ENCODE measurements at regions not wholly inside any gene's neighbourhood (a gene's known extent, or its start where the extent isn't known, plus 50 kb on each side); places are given as distances from the start of the nearest gene placed in this dataset.
A peak's percentile ranks its signal among the peaks of the same experiment; 100 is the strongest.

GRCh38 chr1:22351768-22352080, 99.9 kb upstream of the ZBTB40 start:
- no peak for DNase-seq (ENCODE audit: low read depth)

- no peak for DNase-seq (ENCODE audit: low read depth)
Measured at GRCh38 chr1:22352355-22352754, 99.3 kb upstream of the ZBTB40 start.

DNA sequence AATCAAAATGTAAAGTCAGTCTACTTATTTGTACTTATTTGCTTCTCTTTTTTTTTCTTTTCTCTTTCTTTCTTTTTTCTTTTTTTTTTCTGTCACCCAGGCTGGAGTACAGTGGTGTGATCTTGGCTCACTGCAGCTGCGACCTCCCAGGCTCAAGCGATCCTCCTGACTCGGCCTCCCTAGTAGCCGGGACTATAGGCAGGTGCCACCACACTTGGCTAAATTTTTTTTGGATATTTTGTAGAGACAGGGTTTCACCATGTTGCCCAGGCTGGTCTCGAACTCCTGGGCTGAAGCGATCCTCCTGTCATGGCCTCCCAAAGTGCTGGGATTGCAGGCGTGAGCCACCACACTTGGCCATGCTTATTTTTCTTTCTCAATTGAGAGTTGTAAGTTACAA, 98.8 kb upstream of the ZBTB40 start:
- no peak for DNase-seq (ENCODE audit: low read depth)

- DNase-seq (ENCODE audit: low read depth), result no peak
Measured at GRCh38 chr1:22359427-22359826, 92.2 kb upstream of the ZBTB40 start.

DNA sequence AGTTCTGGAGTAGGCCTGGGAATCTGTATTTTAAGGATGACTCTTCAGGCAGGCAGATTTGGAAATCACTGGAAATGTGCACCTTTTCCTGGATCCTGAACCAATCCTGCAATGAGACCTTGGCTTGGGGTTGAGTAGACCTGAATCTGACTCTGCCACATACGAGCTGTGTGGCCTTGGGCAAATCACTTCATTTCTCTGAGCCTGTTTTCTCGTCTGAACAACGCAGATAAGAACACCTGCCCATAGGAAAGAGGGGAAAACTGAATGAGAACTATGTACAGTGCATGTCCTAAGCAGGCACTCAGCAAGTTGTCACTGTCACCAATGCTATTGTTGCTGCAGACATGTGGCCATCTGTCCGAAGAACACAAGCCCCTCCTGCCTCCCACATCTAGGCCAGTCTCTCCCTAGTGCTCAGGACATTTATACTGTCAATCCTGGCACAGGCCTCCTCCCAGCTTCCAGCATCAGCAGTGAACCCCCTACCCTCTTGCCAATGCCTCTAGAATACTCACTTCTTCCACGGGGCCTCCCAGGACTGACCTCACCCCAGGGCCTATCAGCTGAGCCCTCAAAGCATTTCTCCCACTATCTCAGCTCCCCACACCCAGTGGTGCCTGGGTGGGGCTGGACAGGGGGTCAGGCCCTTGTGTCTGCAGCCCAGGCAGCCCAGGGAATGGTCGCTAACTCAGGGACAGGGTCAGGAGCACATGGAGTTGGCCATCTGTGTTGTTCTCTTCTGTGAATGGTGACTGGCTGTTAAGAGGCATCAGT, 88.8 kb upstream of the ZBTB40 start:
- no peak for DNase-seq (ENCODE audit: low read depth)

DNA sequence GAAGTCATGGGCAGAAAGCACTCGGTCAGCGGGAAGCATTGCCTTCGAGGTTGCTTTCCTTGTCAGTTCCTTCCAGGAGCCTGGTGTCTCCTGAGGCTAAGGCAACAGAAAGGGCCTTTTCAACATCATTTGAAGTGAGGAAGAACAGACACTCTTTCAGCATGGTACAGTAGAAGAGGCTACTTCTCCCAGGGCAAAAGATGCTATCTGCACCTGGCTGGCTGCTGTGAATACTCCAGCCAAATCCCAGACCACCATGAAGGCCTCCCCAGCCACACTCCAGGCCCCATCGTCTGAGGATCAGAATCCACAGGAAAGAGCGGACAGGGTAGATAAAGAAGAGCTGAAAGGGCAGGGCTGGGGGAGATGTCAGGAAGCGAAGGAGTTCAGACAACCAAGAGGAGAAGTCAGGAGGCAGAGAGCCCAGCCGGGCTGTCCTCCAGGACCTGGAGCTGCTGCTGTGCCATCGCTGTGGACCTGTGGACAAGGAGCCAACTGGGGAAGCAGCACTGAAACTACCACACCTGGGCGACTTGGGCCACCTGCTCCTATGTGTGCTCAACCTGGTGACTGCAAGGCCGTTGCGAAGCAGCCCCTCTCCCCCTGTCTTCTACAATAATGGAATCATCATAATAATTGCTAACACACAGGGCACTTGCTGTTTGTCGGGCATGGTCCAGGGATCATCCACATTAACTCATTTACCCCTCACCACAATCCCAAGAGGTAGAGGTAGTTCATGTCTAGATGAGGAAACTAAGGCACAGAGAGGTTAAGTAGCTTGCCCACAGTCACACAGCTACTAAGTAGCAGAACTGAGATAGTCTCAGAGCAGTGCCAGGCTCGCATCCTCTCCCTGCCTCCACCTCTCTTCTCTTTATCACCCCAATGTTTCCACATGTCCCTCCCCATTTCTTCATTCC, 88.0 kb upstream of the ZBTB40 start:
- no peak for DNase-seq (ENCODE audit: low read depth)

DNA sequence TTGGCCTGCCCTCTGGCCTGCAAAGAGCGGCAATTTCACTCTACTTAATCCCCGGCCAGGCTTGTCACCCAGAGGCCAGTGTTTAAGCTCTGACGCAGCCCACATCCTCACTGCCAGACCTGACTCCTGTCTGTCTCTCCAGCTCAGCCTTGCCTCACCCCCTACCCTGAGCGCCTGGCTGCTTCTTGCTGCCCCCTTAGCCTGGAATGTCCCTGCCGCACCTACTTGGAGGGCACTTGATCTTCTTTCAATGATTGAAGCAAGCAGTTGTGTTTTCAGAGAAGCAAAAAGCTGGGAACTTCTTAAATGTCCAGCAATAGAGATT, 87.4 kb upstream of the ZBTB40 start:
- DNase-seq (ENCODE audit: low read depth), result no peak

DNA sequence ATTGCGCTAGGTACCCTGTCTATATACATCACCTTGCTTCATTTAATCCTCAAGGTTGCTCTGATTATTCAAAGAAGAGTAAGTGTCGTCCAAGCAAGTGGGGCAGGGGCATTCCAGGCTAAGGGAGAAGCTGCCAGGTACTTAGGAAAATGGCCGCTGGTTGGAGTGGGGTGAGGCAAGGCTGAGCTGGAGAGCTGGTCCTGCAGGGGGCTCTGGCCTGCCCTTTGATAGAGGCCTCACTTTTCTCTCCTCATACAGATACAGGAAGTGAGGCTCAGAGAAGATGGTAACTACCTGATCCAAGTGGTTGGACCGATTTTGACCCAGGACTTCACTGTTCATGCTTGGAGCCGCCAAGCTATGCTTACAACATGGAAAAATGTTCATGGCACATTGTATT, 86.9 kb upstream of the ZBTB40 start:
- no peak for DNase-seq (ENCODE audit: low read depth)

DNA sequence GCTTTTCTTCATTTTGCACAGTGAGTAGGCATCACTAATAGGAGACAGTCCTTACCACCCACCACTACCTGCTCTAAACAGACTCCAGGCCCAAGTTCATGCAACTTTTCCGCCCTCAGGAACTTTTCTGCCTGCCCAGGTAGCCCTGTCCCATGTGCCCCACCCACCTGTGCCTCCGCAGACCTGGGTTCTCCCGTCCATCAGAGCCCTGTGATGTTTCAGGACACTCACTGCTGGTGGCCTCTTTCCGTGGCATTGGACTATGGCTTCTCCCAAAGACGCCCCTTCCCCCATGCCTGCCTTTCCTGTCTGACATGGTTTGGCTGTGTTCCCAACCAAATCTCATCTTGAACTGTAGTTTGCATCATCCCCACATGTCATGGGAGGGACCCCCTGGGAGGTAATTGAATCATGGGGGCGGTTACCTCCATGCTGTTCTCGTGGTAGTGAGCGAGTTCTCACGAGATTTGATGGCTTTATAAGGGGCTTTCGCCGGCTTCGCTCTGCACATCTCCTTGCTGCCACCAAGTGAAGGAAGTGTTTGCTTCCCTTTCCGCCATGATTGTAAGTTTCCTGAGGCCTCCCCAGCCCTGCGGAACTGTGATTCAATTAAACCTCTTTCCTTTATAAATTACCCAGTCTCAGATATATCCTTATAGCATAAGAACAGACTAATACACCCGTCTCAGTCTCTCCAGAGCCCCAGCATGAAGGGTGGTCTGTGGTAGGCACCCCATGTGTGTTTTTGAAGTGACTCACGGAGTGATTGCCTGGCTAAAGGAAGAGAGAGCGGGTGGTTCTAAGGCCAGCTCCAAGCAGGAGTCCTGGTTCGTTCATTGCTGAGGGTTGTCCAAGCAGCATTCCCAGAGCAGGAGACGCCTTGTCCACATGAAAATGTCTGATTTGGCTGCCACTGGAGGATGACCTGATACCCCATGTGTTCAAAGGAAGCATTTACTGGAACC, 86.0 kb upstream of the ZBTB40 start:
- no peak for DNase-seq (ENCODE audit: low read depth)

GRCh38 chr1:22366346-22366745, 85.3 kb upstream of the ZBTB40 start:
- DNase-seq (ENCODE audit: low read depth), result no peak

GRCh38 chr1:22368125-22368524, 83.5 kb upstream of the ZBTB40 start:
- no peak for DNase-seq (ENCODE audit: low read depth)

- no peak for DNase-seq (ENCODE audit: low read depth)
Measured at GRCh38 chr1:22369294-22370189, 82.1 kb upstream of the ZBTB40 start.

DNA sequence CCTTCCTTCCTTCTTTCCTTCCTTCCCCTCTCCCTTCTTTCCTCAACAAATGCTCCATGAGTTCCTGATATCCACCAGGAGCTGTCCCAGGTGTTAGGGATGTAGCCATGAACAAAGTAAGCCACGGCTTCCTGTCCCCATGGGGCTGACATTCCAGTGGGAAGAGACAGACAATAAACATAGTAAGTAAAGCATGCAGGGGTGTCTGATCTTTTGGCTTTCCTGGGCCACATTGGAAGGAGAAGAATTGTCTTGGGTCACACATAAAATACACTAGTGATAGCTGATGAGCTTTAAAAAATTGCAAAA, 81.5 kb upstream of the ZBTB40 start:
- no peak for DNase-seq (ENCODE audit: low read depth)

DNA sequence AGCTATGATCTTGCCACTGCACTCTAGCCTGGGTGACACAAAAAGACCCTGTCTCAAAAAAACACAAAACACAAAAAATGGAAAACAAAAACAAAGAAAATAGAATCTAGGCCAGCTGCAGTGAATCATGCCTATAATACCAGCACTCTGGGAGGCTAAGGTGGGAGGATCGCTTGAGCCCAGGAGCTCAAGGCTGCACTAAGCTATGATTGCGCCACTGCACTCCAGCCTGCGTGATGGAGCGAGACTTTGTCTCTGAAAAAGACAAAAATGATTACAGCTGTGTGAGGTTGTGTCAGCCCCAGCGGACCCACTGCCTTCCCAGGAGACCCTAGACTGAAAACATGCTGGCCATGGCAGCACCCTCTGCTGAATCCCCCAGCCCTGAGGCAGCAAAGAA, 80.2 kb upstream of the ZBTB40 start:
- DNase-seq (ENCODE audit: low read depth), result no peak

DNA sequence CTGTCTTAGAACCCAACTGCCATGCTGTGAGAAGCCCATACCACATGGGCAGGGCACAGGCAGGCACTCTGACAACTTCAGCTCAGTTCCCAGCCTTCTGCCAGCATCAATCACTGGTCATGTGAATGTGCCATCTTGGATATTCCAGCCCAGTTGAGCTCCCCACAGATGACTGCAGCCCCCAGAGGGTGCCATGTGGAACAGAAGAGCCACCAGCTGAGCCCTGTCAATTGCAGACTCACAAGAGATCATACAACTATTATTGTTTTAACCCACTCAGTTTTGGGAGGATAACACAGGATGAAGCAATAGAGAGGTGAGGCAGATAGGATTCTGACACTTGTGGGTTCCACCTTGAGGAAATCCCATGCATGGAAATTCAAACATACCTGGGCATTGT, 78.4 kb upstream of the ZBTB40 start:
- no peak for DNase-seq (ENCODE audit: low read depth)

- DNase-seq (ENCODE audit: low read depth), result no peak
Measured at GRCh38 chr1:22374001-22374400, 77.7 kb upstream of the ZBTB40 start.

- no peak for DNase-seq (ENCODE audit: low read depth)
Measured at GRCh38 chr1:22375601-22376000, 76.0 kb upstream of the ZBTB40 start.

DNA sequence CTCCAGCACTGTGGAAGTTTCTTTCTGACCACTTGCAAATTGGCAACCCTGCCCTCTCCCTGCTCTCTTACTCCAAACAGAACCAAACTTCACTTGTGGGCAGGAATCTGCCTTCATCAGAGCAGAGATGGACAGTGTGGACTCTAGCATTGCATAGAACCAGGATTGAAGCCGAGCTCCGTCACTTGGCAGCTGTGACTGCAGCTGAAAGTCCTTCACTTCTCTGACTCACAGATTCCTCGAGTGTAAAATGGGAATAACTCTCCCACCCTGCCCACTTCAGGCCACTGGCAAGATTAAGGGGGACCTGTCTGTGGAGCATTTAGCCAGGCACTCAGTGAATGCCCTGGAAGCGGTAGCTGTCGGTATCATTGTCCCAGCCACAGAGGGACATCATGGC, 75.7 kb upstream of the ZBTB40 start:
- DNase-seq (ENCODE audit: low read depth), result peak; percentile 20

GRCh38 chr1:22376546-22376945, 75.1 kb upstream of the ZBTB40 start:
- DNase-seq (ENCODE audit: low read depth), result no peak

- no peak for DNase-seq (ENCODE audit: low read depth)
Measured at GRCh38 chr1:22376976-22377375, 74.7 kb upstream of the ZBTB40 start.

- no peak for DNase-seq (ENCODE audit: low read depth)
Measured at GRCh38 chr1:22379566-22379965, 72.1 kb upstream of the ZBTB40 start.
